CD4-positive, CD25-positive, alpha-beta regulatory T cell (primary cell): ENCODE measurements at regions not wholly inside any gene's neighbourhood (a gene's known extent, or its start where the extent isn't known, plus 50 kb on each side); places are given as distances from the start of the nearest gene placed in this dataset.

ENCODE experiments used
- ATAC-seq, 2 donors: fragments of 150-1000 bp; cut with Tn5 transposase; one replicate each; pipeline ENCODE4 v1.10.0; 2021; ENCODE audit warnings: low read depth in 2 of 2, moderate number of reproducible peaks in 2 of 2, moderate library complexity in 1 of 2
- DNase-seq, 3 donors: peaks; one replicate each; pipeline versions ENCODE4 v3.0.0 to v3.0.0-alpha.2; 2012 to 2022; ENCODE audit warnings: mixed read lengths in 1 of 3
- H3K27ac ChIP-seq: one replicate; pipeline ENCODE4 v1.7.0; 2013; ENCODE audit warnings: mild to moderate bottlenecking, low read length; ENCODE audit not compliant: insufficient read depth, poor library complexity, severe bottlenecking
- H3K27me3 ChIP-seq: one replicate; pipeline ENCODE4 v1.7.0; 2013; ENCODE audit warnings: low read length; ENCODE audit not compliant: control insufficient read depth, insufficient read depth
- H3K36me3 ChIP-seq: one replicate; pipeline ENCODE4 v1.7.0; 2013; ENCODE audit warnings: mild to moderate bottlenecking, low read length, moderate library complexity; ENCODE audit not compliant: control insufficient read depth, insufficient read depth
- H3K4me1 ChIP-seq: 2 replicates; pipeline ENCODE4 v1.7.0; 2013; ENCODE audit warnings: mild to moderate bottlenecking, low read length; ENCODE audit not compliant: insufficient read depth, control insufficient read depth, poor library complexity, severe bottlenecking
- H3K4me3 ChIP-seq: one replicate; pipeline ENCODE4 v1.7.0; 2013; ENCODE audit warnings: low read depth, mild to moderate bottlenecking, low read length, moderate library complexity
- H3K9me3 ChIP-seq, 2 experiments: 1 replicate in 1 of 2; 2 replicates in 1 of 2; pipeline ENCODE4 v1.7.0; 2013; ENCODE audit warnings: low read length in 2 of 2, mild to moderate bottlenecking in 1 of 2, moderate library complexity in 1 of 2; ENCODE audit not compliant: control insufficient read depth in 2 of 2
- H3K27ac Mint-ChIP-seq, 3 donors: one replicate each; pipeline ENCODE4 v1.8.0; 2020 to 2022; ENCODE audit warnings: mild to moderate bottlenecking in 3 of 3, mixed read lengths in 3 of 3, moderate library complexity in 2 of 3
- H3K27me3 Mint-ChIP-seq: one replicate; pipeline ENCODE4 v1.8.0; 2022; ENCODE audit warnings: mild to moderate bottlenecking, mixed read lengths
- H3K36me3 Mint-ChIP-seq: one replicate; pipeline ENCODE4 v1.8.0; 2020; ENCODE audit warnings: mixed read lengths
- H3K4me1 Mint-ChIP-seq, 4 donors: one replicate each; pipeline ENCODE4 v1.8.0; 2020 to 2022; ENCODE audit warnings: mixed read lengths in 4 of 4, mild to moderate bottlenecking in 1 of 4
- H3K4me3 Mint-ChIP-seq, 4 donors: one replicate each; pipeline ENCODE4 v1.8.0; 2020 to 2022; ENCODE audit warnings: mild to moderate bottlenecking in 4 of 4, mixed read lengths in 4 of 4, moderate library complexity in 3 of 4
- H3K9me3 Mint-ChIP-seq, 7 donors: one replicate each; pipeline ENCODE4 v1.8.0; 2020 to 2022; ENCODE audit warnings: mixed read lengths in 7 of 7, mild to moderate bottlenecking in 3 of 7, moderate library complexity in 2 of 7

DNA sequence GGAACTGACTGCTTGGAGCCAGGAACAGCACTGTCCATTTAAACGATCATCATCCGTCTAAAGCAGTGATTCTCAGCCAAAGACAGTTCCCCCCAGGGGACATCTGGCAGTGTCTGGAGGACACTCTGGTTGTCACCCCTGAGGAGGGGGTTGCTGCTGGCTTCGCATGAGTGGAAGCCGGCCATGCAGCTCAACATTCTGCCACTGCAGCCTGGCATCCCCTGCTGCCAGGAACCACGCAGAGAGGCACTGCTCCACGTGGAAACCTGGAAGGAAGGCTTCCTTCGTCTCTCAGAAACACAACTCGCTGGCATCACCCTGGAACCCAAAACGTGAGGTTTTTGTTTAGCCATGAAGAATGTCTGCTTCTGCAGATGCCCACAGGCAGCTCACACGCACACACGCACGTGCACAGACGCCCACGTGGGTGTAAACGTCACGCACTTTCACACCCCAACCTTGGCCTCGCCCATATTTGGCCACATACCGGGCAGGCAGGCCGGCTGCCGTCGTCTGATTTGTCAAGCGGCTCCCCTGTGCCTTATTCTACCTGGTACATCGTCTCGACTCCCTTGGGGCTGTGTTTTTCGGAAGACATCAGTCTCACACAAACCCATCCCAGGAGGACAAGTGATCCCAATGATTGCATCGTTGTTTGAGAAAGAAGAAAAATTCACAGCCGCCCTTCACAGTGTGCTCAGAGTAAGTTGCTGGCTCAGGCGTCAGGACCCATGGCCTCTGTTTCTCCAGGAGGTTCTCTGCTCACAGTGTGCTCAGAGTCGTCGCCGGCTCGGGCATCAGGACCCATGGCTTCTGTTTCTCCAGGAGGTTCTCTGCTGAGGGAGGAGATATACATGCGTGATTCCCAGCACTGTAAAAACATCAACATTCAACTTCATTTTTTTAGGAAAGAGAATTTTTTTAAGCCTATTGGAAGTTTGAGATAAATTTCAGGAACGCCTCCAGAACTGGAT lies 127.2 kb upstream of the PPP2R2D start:
- H3K4me1 Mint-ChIP-seq, result no peaks in the 10 kb centered on the region
- peaks cover 8 to 29% of the 10 kb centered on the region in 2 experiments for H3K9me3 ChIP-seq
- H3K4me1 ChIP-seq, result no peaks in the 10 kb centered on the region
- no peak overlapping the region for H3K4me3 Mint-ChIP-seq
- H3K27me3 ChIP-seq, result no peaks in the 10 kb centered on the region
- H3K9me3 Mint-ChIP-seq, result peaks cover 0 to 29% (median 14%) of the 10 kb centered on the region in 7 donors
- no peak for ATAC-seq
- no peaks in the 10 kb centered on the region for H3K36me3 Mint-ChIP-seq
- no peaks in the 10 kb centered on the region for H3K27me3 Mint-ChIP-seq
- H3K4me3 ChIP-seq, result no peak overlapping the region
- no peak overlapping the region for H3K27ac ChIP-seq
- no peaks in the 10 kb centered on the region for H3K36me3 ChIP-seq
- no peak overlapping the region for H3K27ac Mint-ChIP-seq
- DNase-seq, result no peak

DNA sequence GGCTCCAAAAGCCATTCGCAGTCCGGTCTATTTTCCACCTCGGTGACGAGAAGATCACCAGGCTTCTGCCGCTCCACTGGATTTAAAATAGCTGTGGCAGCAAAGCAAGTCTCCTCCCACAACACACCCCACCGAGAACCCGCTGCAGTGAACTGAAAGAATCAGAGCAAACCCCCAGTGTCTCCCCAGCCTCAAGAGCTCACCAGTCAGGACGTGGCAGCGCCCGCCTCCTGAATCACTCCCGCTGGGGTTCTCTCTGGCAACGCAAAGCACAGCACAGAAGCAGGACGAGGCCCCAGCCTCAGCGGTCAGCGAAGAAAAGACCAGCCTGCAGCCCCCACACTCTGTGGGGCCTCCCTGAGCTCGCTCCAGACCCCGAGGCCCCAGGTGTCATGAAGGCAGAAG lies 126.1 kb upstream of the PPP2R2D start:
- Histone ChIP-seq H3K4me3 (no peak overlapping the region), H3K27ac (no peak overlapping the region), H3K9me3 (peaks cover 9 to 32% of the 10 kb centered on the region in 2 experiments), H3K36me3 (no peaks in the 10 kb centered on the region), H3K27me3 (no peaks in the 10 kb centered on the region), H3K4me1 (no peaks in the 10 kb centered on the region)
- no peak for DNase-seq
- no peaks in the 10 kb centered on the region for H3K27me3 Mint-ChIP-seq
- H3K9me3 Mint-ChIP-seq, result peaks cover 0 to 35% (median 15%) of the 10 kb centered on the region in 7 donors
- no peak for ATAC-seq
- H3K4me1 Mint-ChIP-seq, result no peaks in the 10 kb centered on the region
- H3K27ac Mint-ChIP-seq, result no peak overlapping the region
- H3K36me3 Mint-ChIP-seq, result no peaks in the 10 kb centered on the region
- H3K4me3 Mint-ChIP-seq, result no peak overlapping the region

DNA sequence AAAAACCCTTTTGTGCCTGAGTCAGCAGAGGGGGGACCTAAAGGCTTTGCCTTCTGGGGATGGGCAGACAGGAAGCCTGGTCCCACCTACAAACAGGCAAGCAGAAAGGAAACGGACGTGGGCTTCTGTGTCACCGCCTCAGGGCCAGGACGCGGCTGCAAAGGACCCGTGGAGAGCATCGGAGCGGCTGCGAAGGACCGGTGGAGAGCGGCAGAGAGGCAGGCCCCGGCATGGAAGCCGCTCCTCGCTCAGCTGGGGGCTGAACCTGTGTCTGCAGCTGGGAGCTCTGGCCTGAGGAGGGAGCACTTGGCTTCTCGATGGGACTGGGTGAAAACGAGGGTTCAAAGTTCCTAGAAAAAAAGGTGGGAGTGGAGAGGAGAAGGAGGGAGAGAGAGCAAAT lies 125.4 kb upstream of the PPP2R2D start:
- H3K27me3 ChIP-seq, result no peaks in the 10 kb centered on the region
- H3K27ac ChIP-seq, result no peak overlapping the region
- H3K27me3 Mint-ChIP-seq, result no peaks in the 10 kb centered on the region
- H3K27ac Mint-ChIP-seq, result no peak overlapping the region
- no peaks in the 10 kb centered on the region for H3K4me1 Mint-ChIP-seq
- ATAC-seq, result no peak
- H3K4me3 ChIP-seq, result no peak overlapping the region
- no peak overlapping the region for H3K4me3 Mint-ChIP-seq
- DNase-seq, result no peak
- no peaks in the 10 kb centered on the region for H3K4me1 ChIP-seq
- no peaks in the 10 kb centered on the region for H3K36me3 Mint-ChIP-seq
- H3K9me3 Mint-ChIP-seq, result peaks cover 0 to 35% (median 13%) of the 10 kb centered on the region in 7 donors
- H3K36me3 ChIP-seq, result no peaks in the 10 kb centered on the region
- H3K9me3 ChIP-seq, result peaks cover 9 to 32% of the 10 kb centered on the region in 2 experiments

DNA sequence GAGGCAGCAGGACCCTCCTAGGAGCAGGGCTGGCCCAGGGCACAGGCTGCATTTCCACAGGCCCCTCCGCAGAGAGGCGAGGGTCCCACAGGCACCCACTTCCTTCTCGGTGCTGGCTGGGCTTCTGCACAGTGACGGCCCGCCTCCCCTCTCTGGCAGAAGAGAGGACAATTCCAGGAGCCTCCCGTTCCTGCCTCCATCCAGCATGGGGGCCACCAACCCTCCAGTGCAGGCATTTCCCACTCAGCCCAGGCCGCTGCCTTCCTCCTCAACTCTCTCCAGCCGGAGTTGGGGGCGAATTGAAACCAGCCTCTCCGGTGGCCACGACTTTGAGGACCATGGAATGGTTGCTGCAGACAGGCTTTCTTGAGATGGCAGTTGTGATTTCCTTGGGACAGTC lies 125.0 kb upstream of the PPP2R2D start:
- no peak overlapping the region for H3K4me3 ChIP-seq
- H3K4me3 Mint-ChIP-seq, result no peak overlapping the region
- no peaks in the 10 kb centered on the region for H3K36me3 ChIP-seq
- H3K27me3 ChIP-seq, result no peaks in the 10 kb centered on the region
- H3K4me1 ChIP-seq, result no peaks in the 10 kb centered on the region
- H3K36me3 Mint-ChIP-seq, result no peaks in the 10 kb centered on the region
- H3K4me1 Mint-ChIP-seq, result no peaks in the 10 kb centered on the region
- no peak for DNase-seq
- ATAC-seq, result no peak
- H3K9me3 ChIP-seq, result peaks cover 9 to 32% of the 10 kb centered on the region in 2 experiments
- H3K27ac ChIP-seq, result no peak overlapping the region
- no peak overlapping the region for H3K27ac Mint-ChIP-seq
- no peaks in the 10 kb centered on the region for H3K27me3 Mint-ChIP-seq
- peaks cover 0 to 35% (median 13%) of the 10 kb centered on the region in 7 donors for H3K9me3 Mint-ChIP-seq

DNA sequence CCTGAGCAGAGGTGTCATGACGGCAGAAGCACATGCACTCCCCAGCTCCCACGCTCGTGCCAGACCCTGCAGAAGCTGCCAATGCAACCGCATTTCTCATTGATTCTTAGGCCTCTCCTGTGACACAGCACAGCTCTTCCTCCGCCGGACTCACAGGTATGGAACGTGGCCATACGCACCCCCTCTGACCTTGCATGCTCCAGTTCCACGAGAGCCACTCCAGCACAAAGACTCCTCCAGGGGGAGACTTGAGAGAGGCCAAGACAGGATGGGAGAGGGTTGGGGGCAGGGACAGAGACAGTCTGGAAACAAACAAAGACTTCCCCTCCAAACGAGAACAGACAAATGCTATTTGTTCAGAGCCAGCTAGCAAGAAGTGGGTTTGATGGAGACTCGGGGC lies 124.3 kb upstream of the PPP2R2D start:
- Mint-ChIP-seq H3K9me3 (peaks cover 0 to 35% (median 9%) of the 10 kb centered on the region in 7 donors), H3K4me3 (no peak overlapping the region), H3K27ac (no peak overlapping the region), H3K36me3 (no peaks in the 10 kb centered on the region), H3K27me3 (no peaks in the 10 kb centered on the region), H3K4me1 (no peaks in the 10 kb centered on the region)
- Histone ChIP-seq H3K9me3 (peaks cover 9 to 32% of the 10 kb centered on the region in 2 experiments), H3K27ac (no peak overlapping the region), H3K4me3 (no peak overlapping the region), H3K36me3 (no peaks in the 10 kb centered on the region), H3K27me3 (no peaks in the 10 kb centered on the region), H3K4me1 (no peaks in the 10 kb centered on the region)
- no peak for ATAC-seq
- DNase-seq, result no peak

DNA sequence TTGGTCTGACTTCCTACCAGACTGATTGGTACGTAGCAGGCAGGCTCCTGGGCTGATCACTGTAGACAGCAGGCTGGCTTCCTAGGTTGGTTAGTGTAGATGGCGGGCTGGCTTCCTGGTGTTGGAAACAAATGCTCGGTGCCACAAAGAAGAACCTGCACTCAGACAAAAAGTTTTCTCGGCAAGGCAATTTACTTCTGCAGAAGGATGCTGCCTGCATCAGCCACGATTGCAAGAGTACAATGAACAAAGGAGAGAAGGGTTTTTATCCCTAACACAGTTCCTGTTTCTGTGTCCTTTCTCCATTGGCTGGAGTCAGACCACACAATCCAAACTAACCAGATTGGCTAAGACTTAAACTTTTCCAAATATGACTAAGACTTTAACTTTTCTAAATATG lies 123.6 kb upstream of the PPP2R2D start:
- no peak overlapping the region for H3K4me3 Mint-ChIP-seq
- Histone ChIP-seq H3K27me3 (no peaks in the 10 kb centered on the region), H3K9me3 (peaks cover 9 to 32% of the 10 kb centered on the region in 2 experiments), H3K4me1 (no peaks in the 10 kb centered on the region), H3K27ac (no peak overlapping the region), H3K36me3 (no peaks in the 10 kb centered on the region), H3K4me3 (no peak overlapping the region)
- no peaks in the 10 kb centered on the region for H3K27me3 Mint-ChIP-seq
- H3K27ac Mint-ChIP-seq, result no peak overlapping the region
- H3K4me1 Mint-ChIP-seq, result no peaks in the 10 kb centered on the region
- peaks cover 1 to 41% (median 8%) of the 10 kb centered on the region in 7 donors for H3K9me3 Mint-ChIP-seq
- no peak for ATAC-seq
- DNase-seq, result no peak
- H3K36me3 Mint-ChIP-seq, result no peaks in the 10 kb centered on the region

DNA sequence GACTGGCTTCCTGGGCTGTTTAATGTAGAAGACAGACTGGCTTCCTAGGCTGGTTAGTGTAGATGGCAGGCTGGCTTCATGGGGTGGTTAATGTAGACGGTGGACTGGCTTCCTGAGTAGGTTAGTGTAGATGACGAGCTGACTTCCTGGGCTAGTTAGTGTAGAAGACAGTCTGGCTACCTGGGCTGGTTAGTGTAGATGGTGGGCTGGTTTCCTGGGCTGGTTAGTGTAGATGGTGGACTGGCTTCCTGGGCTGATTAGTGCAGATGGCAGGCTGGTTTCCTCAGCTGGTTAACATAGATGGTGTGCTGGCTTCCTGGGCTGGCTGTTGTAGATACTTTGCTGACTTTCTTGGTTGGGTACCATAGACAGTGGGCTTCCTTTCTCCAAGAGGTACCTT lies 122.9 kb upstream of the PPP2R2D start:
- H3K36me3 ChIP-seq, result no peaks in the 10 kb centered on the region

DNA sequence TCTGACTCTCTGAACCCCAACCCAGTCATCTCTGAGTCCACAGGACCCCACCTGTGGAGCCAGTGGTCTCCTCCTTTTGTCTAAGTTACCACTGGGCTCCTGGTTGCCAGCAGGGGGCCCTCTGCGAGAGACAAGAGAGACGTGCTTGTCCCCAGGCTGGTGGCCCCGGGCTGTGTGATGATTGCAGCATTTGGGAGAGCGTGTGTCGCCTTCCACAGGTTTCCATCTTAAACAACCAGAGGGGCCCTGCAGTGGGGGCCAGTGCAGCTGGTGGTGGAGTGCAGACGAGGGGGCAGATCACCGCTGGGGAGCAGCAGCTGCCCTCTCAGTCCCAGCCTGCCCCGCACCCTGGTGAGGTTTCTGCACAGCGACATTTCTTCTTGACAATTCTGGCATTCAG lies 122.4 kb upstream of the PPP2R2D start:
- H3K27me3 Mint-ChIP-seq, result no peaks in the 10 kb centered on the region
- no peaks in the 10 kb centered on the region for H3K4me1 Mint-ChIP-seq
- DNase-seq (no peak), ATAC-seq (no peak)
- Histone ChIP-seq H3K27ac (no peak overlapping the region), H3K36me3 (no peaks in the 10 kb centered on the region), H3K4me1 (no peaks in the 10 kb centered on the region), H3K4me3 (no peak overlapping the region), H3K9me3 (peaks cover 9 to 32% of the 10 kb centered on the region in 2 experiments), H3K27me3 (no peaks in the 10 kb centered on the region)
- H3K36me3 Mint-ChIP-seq, result no peaks in the 10 kb centered on the region
- peaks cover 1 to 45% (median 8%) of the 10 kb centered on the region in 7 donors for H3K9me3 Mint-ChIP-seq
- no peak overlapping the region for H3K27ac Mint-ChIP-seq
- no peak overlapping the region for H3K4me3 Mint-ChIP-seq

More for the DNA sequence above, 122.9 kb upstream of the PPP2R2D start:
- Mint-ChIP-seq H3K9me3 (peaks cover 1 to 45% (median 8%) of the 10 kb centered on the region in 7 donors), H3K27ac (no peak overlapping the region), H3K36me3 (no peaks in the 10 kb centered on the region), H3K4me1 (no peaks in the 10 kb centered on the region), H3K4me3 (peak overlapping the region in 1 of 4 donors; percentile 3), H3K27me3 (no peaks in the 10 kb centered on the region)
- Histone ChIP-seq H3K9me3 (peaks cover 9 to 32% of the 10 kb centered on the region in 2 experiments), H3K4me1 (no peaks in the 10 kb centered on the region), H3K4me3 (no peak overlapping the region), H3K27ac (no peak overlapping the region), H3K27me3 (no peaks in the 10 kb centered on the region)
- ATAC-seq, result no peak
- no peak for DNase-seq
